K562 (cell line): ENCODE measurements at regions not wholly inside any gene's neighbourhood (a gene's known extent, or its start where the extent isn't known, plus 50 kb on each side); places are given as distances from the start of the nearest gene placed in this dataset.

Source experiments
- ATAC-seq: fragments of 200-7000 bp; cut with Tn5 transposase; 3 replicates; pipeline ENCODE4 v1.9.1; 2020; ENCODE audit warnings: moderate library complexity
- BruUV-seq: library from RNA; stranded (reverse); fragments of 400-500 nt; replicated peaks from 2 replicates; lab custom pipeline; 2021; lab: Mats Ljungman, UMichigan
- CTCF ChIA-PET: fragments of 300-600 bp; formaldehyde crosslinking; extraction: SDS; loops from one replicate; lab custom pipeline; 2021; ENCODE audit warnings: low intra/inter-chr PET ratio; lab: Yijun Ruan, JAX
- POLR2A ChIA-PET: fragments of 300-600, 350-650 bp; sonication (Branson Sonifier 250); formaldehyde crosslinking; extraction: SDS; loops from one replicate; lab custom pipeline; 2021; ENCODE audit warnings: antibody characterized with exemption, inconsistent platforms; lab: Yijun Ruan, JAX
- DNase-seq, 4 experiments: peaks; one replicate each; pipeline versions ENCODE4 v3.0.0 to v3.0.0-alpha.2; 2011 to 2018; ENCODE audit warnings: low spot score in 3 of 4, mixed read lengths in 3 of 4; ENCODE audit errors: extremely low read depth in 1 of 4
- FAIRE-seq: peaks from 2 replicates; lab custom pipeline; 2011; peaks lifted over from hg19 to GRCh38; lab: Jason Lieb, UNC
- H2AFZ ChIP-seq: 2 replicates; pipeline ENCODE4 v1.6.0; 2011; ENCODE audit warnings: low read depth, low read length, control low read depth, inconsistent platforms
- H3K27ac ChIP-seq: fragments of 200-600 bp; 3 replicates; pipeline ENCODE4 v1.8.0; 2011; ENCODE audit warnings: low read depth, mild to moderate bottlenecking, control low read depth, inconsistent platforms, low read length, moderate library complexity, mixed read lengths; ENCODE audit errors: extremely low read depth
- H3K27me3 ChIP-seq, 2 experiments: fragments of 300-600 bp in 1 of 2; 2 replicates in 1 of 2; 3 replicates in 1 of 2; pipeline versions ENCODE4 v1.6.0 to v1.8.0; 2011; ENCODE audit warnings: inconsistent platforms in 2 of 2, low read length in 2 of 2, mild to moderate bottlenecking in 1 of 2, mixed read lengths in 1 of 2, moderate library complexity in 1 of 2; ENCODE audit not compliant: control insufficient read depth in 2 of 2, insufficient read depth in 2 of 2
- H3K36me3 ChIP-seq: fragments of 300-600 bp; 3 replicates; pipeline ENCODE4 v1.8.0; 2011; ENCODE audit warnings: mild to moderate bottlenecking, low read length, inconsistent platforms; ENCODE audit not compliant: control insufficient read depth, insufficient read depth
- H3K4me1 ChIP-seq, 2 experiments: fragments of 200-600 bp in 1 of 2; replicated peaks in 1 of 2; 2 replicates in 1 of 2; 3 replicates in 1 of 2; pipeline versions ENCODE4 v1.5.1 to v1.8.0; 2011; ENCODE audit warnings: inconsistent platforms in 2 of 2, low read length in 2 of 2, mild to moderate bottlenecking in 1 of 2, mixed read lengths in 1 of 2, moderate library complexity in 1 of 2; ENCODE audit not compliant: control insufficient read depth in 2 of 2, insufficient read depth in 2 of 2
- H3K4me2 ChIP-seq: 2 replicates; pipeline ENCODE4 v1.6.1; 2011; ENCODE audit warnings: low read length, control low read depth, inconsistent platforms, mixed read lengths; ENCODE audit not compliant: insufficient read depth
- H3K4me3 ChIP-seq: fragments of 200-600 bp; sonication (generic), shearing (Covaris generic); 2 replicates; pipeline ENCODE4 v1.5.1; 2016; ENCODE audit warnings: control low read depth, inconsistent platforms
- H3K79me2 ChIP-seq: fragments of 200-600 bp; 3 replicates; pipeline ENCODE4 v1.8.0; 2011; ENCODE audit warnings: low read length, inconsistent platforms; ENCODE audit not compliant: control insufficient read depth, insufficient read depth
- H3K9ac ChIP-seq, 2 experiments: 2 replicates each; pipeline versions ENCODE4 v1.6.0 to v1.6.1; 2011; ENCODE audit warnings: low read depth in 2 of 2, low read length in 2 of 2, control low read depth in 1 of 2, inconsistent platforms in 1 of 2, mild to moderate bottlenecking in 1 of 2, mixed read lengths in 1 of 2; ENCODE audit not compliant: insufficient read depth in 1 of 2
- H3K9me1 ChIP-seq: one replicate; pipeline ENCODE4 v1.6.0; 2011; ENCODE audit warnings: inconsistent platforms, mild to moderate bottlenecking, low read length, moderate library complexity; ENCODE audit not compliant: control insufficient read depth, insufficient read depth
- H3K9me3 ChIP-seq: replicated peaks from 2 replicates; pipeline ENCODE4 v1.5.1; 2011; ENCODE audit warnings: low read depth, low read length, inconsistent platforms; ENCODE audit not compliant: control insufficient read depth, insufficient read depth
- H4K20me1 ChIP-seq: replicated peaks from 2 replicates; pipeline ENCODE4 v1.6.1; 2011; ENCODE audit warnings: low read length, inconsistent platforms, mixed read lengths; ENCODE audit not compliant: control insufficient read depth, insufficient read depth
- FOXJ2 ChIP-seq: fragments of 200-800 bp; sonication (Bioruptor generic); IDR thresholded peaks from 2 replicates; pipeline ENCODE4 v1.6.1; 2016; ENCODE audit warnings: missing genetic modification characterization, missing compliant biosample characterization
- FOXJ3 ChIP-seq: sonication (generic); formaldehyde crosslinking; IDR thresholded peaks from 2 replicates; pipeline ENCODE4 v1.4.0; 2020; ENCODE audit warnings: mild to moderate bottlenecking, missing genetic modification reagents
- KLF13 ChIP-seq: fragments of 450-650 bp; IDR thresholded peaks from 2 replicates; pipeline ENCODE4 v1.6.1; 2016; ENCODE audit warnings: missing genetic modification characterization, low read depth, mild to moderate bottlenecking, missing compliant biosample characterization, moderate library complexity, borderline replicate concordance
- MYNN ChIP-seq, 2 experiments: sonication (generic); formaldehyde crosslinking in 1 of 2; IDR thresholded peaks; 2 replicates each; pipeline versions ENCODE4 v1.5.0 to v1.6.1; 2016 to 2020; ENCODE audit warnings: antibody characterized with exemption in 1 of 2, missing genetic modification reagents in 1 of 2
- NR2C1 ChIP-seq, 2 experiments: fragments of 450-650 bp; IDR thresholded peaks; 2 replicates each; pipeline ENCODE4 v1.6.1; 2017; ENCODE audit warnings: mild to moderate bottlenecking in 2 of 2, antibody characterized with exemption in 1 of 2, inconsistent platforms in 1 of 2, missing compliant biosample characterization in 1 of 2, missing genetic modification characterization in 1 of 2
- RAD51 ChIP-seq: fragments of 450-650 bp; IDR thresholded peaks from 2 replicates; pipeline ENCODE4 v1.7.1; 2016; ENCODE audit warnings: low read depth, mild to moderate bottlenecking, borderline replicate concordance
- SFPQ ChIP-seq: fragments of 200-400 bp; formaldehyde crosslinking; IDR thresholded peaks from 2 replicates; pipeline ENCODE4 v1.6.1; 2017; ENCODE audit warnings: mild to moderate bottlenecking, low read depth, low read length, moderate library complexity
- SRF ChIP-seq, 2 experiments: fragments of 250-450, 450-650 bp in 1 of 2; sonication (Bioruptor Pico) in 1 of 2; sonication (generic) in 1 of 2; formaldehyde crosslinking; IDR thresholded peaks; 2 replicates each; pipeline versions ENCODE4 v1.5.0 to v1.5.1; 2020 to 2022; ENCODE audit warnings: mild to moderate bottlenecking in 1 of 2, missing genetic modification reagents in 1 of 2
- XRCC5 ChIP-seq: fragments of 200-400 bp; formaldehyde crosslinking; IDR thresholded peaks from 2 replicates; pipeline ENCODE4 v1.6.1; 2017; ENCODE audit warnings: low read depth, mild to moderate bottlenecking, low read length
- ZBTB33 ChIP-seq: sonication (generic); formaldehyde crosslinking; IDR thresholded peaks from 2 replicates; pipeline ENCODE4 v1.8.1; 2023; ENCODE audit warnings: mild to moderate bottlenecking, missing genetic modification reagents
- ZNF354B ChIP-seq: fragments of 250-450 bp; sonication (Bioruptor Pico); IDR thresholded peaks from 2 replicates; pipeline ENCODE4 v1.4.0; 2020
- ZNF561 ChIP-seq: fragments of 450-650 bp; formaldehyde crosslinking; conservative IDR thresholded peaks from 2 replicates; pipeline ENCODE4 v1.4.0; 2020; ENCODE audit warnings: mild to moderate bottlenecking, moderate library complexity
- ZNF696 ChIP-seq: fragments of 250-450 bp; sonication (Bioruptor Pico); conservative IDR thresholded peaks from 2 replicates; pipeline ENCODE4 v1.4.0; 2020; ENCODE audit warnings: mild to moderate bottlenecking, moderate library complexity
- WGBS: fragments of 100-300 bp; shearing (Covaris generic); methylation state at CpG from one replicate; pipeline ENCODE4 v1.1.6; 2016; ENCODE audit warnings: low coverage, mixed read lengths; ENCODE audit not compliant: insufficient coverage; ENCODE audit errors: missing lambda C conversion rate; 5-methylcytosine and 5-hydroxymethylcytosine counted together
- in situ Hi-C: fragments of 300-500 bp; cut with MboI; formaldehyde crosslinking; loops from 4 replicates; pipeline ENCODE4 v1.15.0; 2018; ENCODE audit warnings: inconsistent platforms, mixed read lengths
- intact Hi-C: fragments of 100-400 bp; cut with micrococcal nuclease; formaldehyde crosslinking; loops from 2 replicates; pipeline ENCODE4 v1.14.2; 2022
- TF ChIP-seq, protein P1 (sequence below): sonication (generic); formaldehyde crosslinking; IDR thresholded peaks from 2 replicates; pipeline ENCODE4 v1.8.0; 2022; ENCODE audit warnings: mild to moderate bottlenecking, missing genetic modification reagents
- TF ChIP-seq, protein P2 (sequence below): fragments of 450-650 bp; IDR thresholded peaks from 2 replicates; pipeline ENCODE4 v1.6.1; 2016

DNA sequence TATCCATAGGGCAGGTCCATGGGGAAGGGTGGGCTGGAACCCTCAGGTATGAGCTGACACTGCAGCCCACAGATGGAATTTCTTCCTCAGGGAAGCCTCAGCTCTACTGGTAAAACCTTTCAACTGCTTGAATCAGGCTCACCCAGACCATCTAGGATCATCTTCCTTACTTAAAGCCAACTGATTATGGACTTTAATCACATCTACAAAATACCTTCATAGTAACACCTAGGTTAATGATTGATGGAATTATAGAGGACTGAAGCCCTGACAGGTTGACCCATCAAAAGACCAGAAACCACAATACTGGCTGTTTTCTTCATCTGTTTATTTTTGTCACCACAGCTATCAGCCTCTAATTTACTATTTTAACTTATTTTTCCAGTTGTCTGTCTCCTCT, 188.9 kb upstream of the BOD1L1 start (continued):
- TF ChIP-seq SRF (CRISPR knock-in tag; IDR thresholded peaks at IDR 0.05) (no peak), ZBTB33 (CRISPR knock-in tag) (no peak)
- TF ChIP-seq, protein P1, sequence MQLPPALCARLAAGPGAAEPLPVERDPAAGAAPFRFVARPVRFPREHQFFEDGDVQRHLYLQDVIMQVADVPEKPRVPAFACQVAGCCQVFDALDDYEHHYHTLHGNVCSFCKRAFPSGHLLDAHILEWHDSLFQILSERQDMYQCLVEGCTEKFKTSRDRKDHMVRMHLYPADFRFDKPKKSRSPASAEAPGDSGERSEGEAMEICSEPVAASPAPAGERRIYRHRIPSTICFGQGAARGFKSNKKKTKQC (CRISPR knock-in tag), result no peak

GRCh38 chr4:13821522-13821921, 194.0 kb upstream of the BOD1L1 start:
- BruUV-seq, result no TSS peak
- Histone ChIP-seq H4K20me1 (no peaks in the 10 kb centered on the region), H3K9me3 (no peaks in the 10 kb centered on the region), H3K4me1 (no peaks in the 10 kb centered on the region), H3K9me1 (no peaks in the 10 kb centered on the region), H3K79me2 (no peaks in the 10 kb centered on the region), H3K9ac (no peak overlapping the region), H2AFZ (no peak overlapping the region), H3K4me2 (no peak overlapping the region), H3K36me3 (no peaks in the 10 kb centered on the region), H3K4me3 (no peak overlapping the region), H3K27me3 (no peaks in the 10 kb centered on the region), H3K27ac (no peak overlapping the region)
- POLR2A ChIA-PET, result no interaction called here
- in situ Hi-C loops, result no loop called here
- intact Hi-C loops, result no loop called here
- ATAC-seq (no peak), DNase-seq (no peak), FAIRE-seq (no peak)
- WGBS, result 4% methylated on average over 5 of the region's 5 CpGs
- CTCF ChIA-PET, result no interaction called here
- no peak for TF ChIP-seq FOXJ2 (tag)
- no peak for TF ChIP-seq ZNF696
- TF ChIP-seq ZNF561 (CRISPR knock-in tag), result no peak
- TF ChIP-seq NR2C1 (IDR thresholded peaks at IDR 0.05), result no peak
- no peak for TF ChIP-seq NR2C1 (tag; IDR thresholded peaks at IDR 0.05)
- no peak for TF ChIP-seq RAD51
- no peak for TF ChIP-seq ZNF354B
- TF ChIP-seq MYNN (IDR thresholded peaks at IDR 0.05), result no peak
- no peak for TF ChIP-seq MYNN (CRISPR knock-in tag; IDR thresholded peaks at IDR 0.05)
- TF ChIP-seq SFPQ, result no peak
- TF ChIP-seq XRCC5, result no peak
- TF ChIP-seq, protein P2, sequence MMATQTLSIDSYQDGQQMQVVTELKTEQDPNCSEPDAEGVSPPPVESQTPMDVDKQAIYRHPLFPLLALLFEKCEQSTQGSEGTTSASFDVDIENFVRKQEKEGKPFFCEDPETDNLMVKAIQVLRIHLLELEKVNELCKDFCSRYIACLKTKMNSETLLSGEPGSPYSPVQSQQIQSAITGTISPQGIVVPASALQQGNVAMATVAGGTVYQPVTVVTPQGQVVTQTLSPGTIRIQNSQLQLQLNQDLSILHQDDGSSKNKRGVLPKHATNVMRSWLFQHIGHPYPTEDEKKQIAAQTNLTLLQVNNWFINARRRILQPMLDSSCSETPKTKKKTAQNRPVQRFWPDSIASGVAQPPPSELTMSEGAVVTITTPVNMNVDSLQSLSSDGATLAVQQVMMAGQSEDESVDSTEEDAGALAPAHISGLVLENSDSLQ, result no peak
- TF ChIP-seq KLF13, result no peak
- TF ChIP-seq FOXJ3 (CRISPR knock-in tag), result no peak
